Nephron (organoid): ENCODE measurements at regions not wholly inside any gene's neighbourhood (a gene's known extent, or its start where the extent isn't known, plus 50 kb on each side); places are given as distances from the start of the nearest gene placed in this dataset.
A peak's percentile ranks its signal among the peaks of the same experiment; 100 is the strongest.
"Not testable (repeated sequence)": the region's sequence is repeated elsewhere in the genome, so short reads cannot be mapped to it uniquely, and the experiment has no call there.

Experiments used
- H3K27ac Mint-ChIP-seq, 3 experiments: 2 replicates each; pipeline ENCODE4 v1.8.0; 2020; ENCODE audit warnings: mixed read lengths in 3 of 3, mild to moderate bottlenecking in 2 of 3, moderate library complexity in 1 of 3
- H3K27me3 Mint-ChIP-seq: 2 replicates; pipeline ENCODE4 v1.8.0; 2021; ENCODE audit warnings: low read depth, mild to moderate bottlenecking, moderate library complexity, mixed read lengths
- H3K36me3 Mint-ChIP-seq: 2 replicates; pipeline ENCODE4 v1.8.0; 2020; ENCODE audit warnings: low read depth, mixed read lengths
- H3K4me1 Mint-ChIP-seq: 2 replicates; pipeline ENCODE4 v1.8.0; 2020; ENCODE audit warnings: mixed read lengths
- H3K4me3 Mint-ChIP-seq, 3 experiments: 2 replicates each; pipeline ENCODE4 v1.8.0; 2020; ENCODE audit warnings: mild to moderate bottlenecking in 3 of 3, mixed read lengths in 3 of 3, moderate library complexity in 2 of 3
- H3K9me3 Mint-ChIP-seq: 2 replicates; pipeline ENCODE4 v1.8.0; 2020; ENCODE audit warnings: mixed read lengths
- TF ChIP-seq, protein P1 (sequence below), 3 experiments: fragments of 200-600 bp; sonication (generic); IDR thresholded peaks; one replicate each; pipeline ENCODE4 v1.5.0; 2021; ENCODE audit warnings: antibody characterized with exemption in 3 of 3; ENCODE audit not compliant: unreplicated experiment in 3 of 3

DNA sequence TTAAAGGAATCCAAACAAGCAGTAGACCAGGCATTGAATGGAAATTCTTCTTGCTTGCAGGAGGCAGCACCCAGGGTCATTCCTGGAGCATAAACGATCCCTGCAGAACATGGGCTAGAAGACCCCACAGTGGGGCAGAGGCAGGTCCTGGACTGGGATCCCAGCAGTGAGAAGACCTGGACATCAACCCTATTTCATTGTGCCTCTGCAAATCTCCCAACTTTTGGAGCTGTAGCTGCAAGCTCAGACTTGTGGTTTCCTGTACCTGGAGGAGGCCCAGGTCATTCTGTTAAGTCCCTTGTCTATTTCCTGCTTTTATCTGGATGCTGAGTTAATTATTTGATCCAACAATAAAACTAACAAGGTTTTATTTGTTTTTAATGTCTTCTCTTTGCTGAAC is 61.7 kb downstream of the CALM1 start:
- H3K4me3 Mint-ChIP-seq = no peak overlapping the region
- TF ChIP-seq, protein P1, sequence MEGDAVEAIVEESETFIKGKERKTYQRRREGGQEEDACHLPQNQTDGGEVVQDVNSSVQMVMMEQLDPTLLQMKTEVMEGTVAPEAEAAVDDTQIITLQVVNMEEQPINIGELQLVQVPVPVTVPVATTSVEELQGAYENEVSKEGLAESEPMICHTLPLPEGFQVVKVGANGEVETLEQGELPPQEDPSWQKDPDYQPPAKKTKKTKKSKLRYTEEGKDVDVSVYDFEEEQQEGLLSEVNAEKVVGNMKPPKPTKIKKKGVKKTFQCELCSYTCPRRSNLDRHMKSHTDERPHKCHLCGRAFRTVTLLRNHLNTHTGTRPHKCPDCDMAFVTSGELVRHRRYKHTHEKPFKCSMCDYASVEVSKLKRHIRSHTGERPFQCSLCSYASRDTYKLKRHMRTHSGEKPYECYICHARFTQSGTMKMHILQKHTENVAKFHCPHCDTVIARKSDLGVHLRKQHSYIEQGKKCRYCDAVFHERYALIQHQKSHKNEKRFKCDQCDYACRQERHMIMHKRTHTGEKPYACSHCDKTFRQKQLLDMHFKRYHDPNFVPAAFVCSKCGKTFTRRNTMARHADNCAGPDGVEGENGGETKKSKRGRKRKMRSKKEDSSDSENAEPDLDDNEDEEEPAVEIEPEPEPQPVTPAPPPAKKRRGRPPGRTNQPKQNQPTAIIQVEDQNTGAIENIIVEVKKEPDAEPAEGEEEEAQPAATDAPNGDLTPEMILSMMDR (IDR thresholded peaks at IDR 0.05; ENCODE audit: unreplicated experiment in 3 of 3) = no peak
- H3K27ac Mint-ChIP-seq = no peak overlapping the region
- H3K36me3 Mint-ChIP-seq = no peaks in the 10 kb centered on the region
- peaks cover 15% of the 10 kb centered on the region for H3K4me1 Mint-ChIP-seq
- peaks cover 15% of the 10 kb centered on the region for H3K27me3 Mint-ChIP-seq
- no peaks in the 10 kb centered on the region for H3K9me3 Mint-ChIP-seq

DNA sequence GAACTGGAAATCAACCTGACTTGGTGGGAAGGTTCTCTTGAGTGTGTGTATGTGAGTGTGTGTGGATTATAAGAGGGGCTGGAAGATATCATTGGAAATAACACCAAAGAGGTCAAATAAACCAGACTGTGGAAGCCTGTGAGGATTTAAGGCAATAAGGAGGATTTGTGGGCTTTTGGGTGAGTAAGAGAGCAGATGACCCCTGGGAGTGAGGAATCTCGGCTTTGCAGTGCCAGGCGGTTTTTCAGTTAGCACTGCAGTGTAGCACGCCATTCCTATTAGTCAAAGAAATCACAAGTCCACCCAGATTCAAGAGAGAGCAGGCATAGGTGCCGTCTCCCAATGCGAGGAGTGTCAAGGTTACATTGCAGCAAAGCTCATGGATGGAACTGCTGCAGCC is 63.3 kb downstream of the CALM1 start:
- TF ChIP-seq, protein P1 (IDR thresholded peaks at IDR 0.05; ENCODE audit: unreplicated experiment in 3 of 3) = no peak
- H3K4me1 Mint-ChIP-seq = peaks cover 6% of the 10 kb centered on the region
- no peaks in the 10 kb centered on the region for H3K9me3 Mint-ChIP-seq

GRCh38 chr14:90461425-90461824 is 64.6 kb downstream of the CALM1 start:
- peaks cover 14% of the 10 kb centered on the region for H3K27me3 Mint-ChIP-seq
- H3K36me3 Mint-ChIP-seq = no peaks in the 10 kb centered on the region
- no peaks in the 10 kb centered on the region for H3K9me3 Mint-ChIP-seq
- TF ChIP-seq, protein P1 (IDR thresholded peaks at IDR 0.05; ENCODE audit: unreplicated experiment in 3 of 3) = no peak
- no peak overlapping the region for H3K4me3 Mint-ChIP-seq
- H3K27ac Mint-ChIP-seq = no peak overlapping the region
- no peaks in the 10 kb centered on the region for H3K4me1 Mint-ChIP-seq

More for the DNA sequence above, 63.3 kb downstream of the CALM1 start:
- no peak overlapping the region for H3K27ac Mint-ChIP-seq
- H3K27me3 Mint-ChIP-seq = peaks cover 14% of the 10 kb centered on the region
- no peaks in the 10 kb centered on the region for H3K36me3 Mint-ChIP-seq
- no peak overlapping the region for H3K4me3 Mint-ChIP-seq

GRCh38 chr14:90464481-90464880 is 67.7 kb downstream of the CALM1 start:
- H3K27me3 Mint-ChIP-seq = peaks cover 16% of the 10 kb centered on the region
- no peak overlapping the region for H3K4me3 Mint-ChIP-seq
- H3K4me1 Mint-ChIP-seq = no peaks in the 10 kb centered on the region
- H3K27ac Mint-ChIP-seq = no peak overlapping the region
- peaks cover 12% of the 10 kb centered on the region for H3K9me3 Mint-ChIP-seq
- H3K36me3 Mint-ChIP-seq = no peaks in the 10 kb centered on the region
- TF ChIP-seq, protein P1 (IDR thresholded peaks at IDR 0.05; ENCODE audit: unreplicated experiment in 3 of 3) = no peak

DNA sequence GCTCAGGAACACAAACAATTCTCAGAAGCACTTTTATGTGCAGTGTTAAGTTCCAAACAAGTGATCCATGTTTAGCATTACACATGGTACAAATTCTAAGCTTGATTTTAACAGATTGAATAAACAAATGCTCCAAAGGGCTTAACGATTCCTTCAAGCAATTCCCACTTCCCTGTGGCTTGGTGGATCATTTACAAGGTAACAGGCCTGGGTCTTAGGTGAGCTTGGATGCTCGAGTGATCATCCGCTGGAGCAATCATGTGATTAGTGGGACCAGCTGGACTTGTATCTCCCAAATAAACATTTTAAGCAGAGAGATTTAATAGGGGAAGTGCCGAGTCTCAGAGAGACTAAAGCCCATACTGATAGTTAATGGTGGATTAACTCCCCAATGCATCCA is 70.7 kb downstream of the CALM1 start:
- TF ChIP-seq, protein P1 (IDR thresholded peaks at IDR 0.05; ENCODE audit: unreplicated experiment in 3 of 3) = no peak
- H3K9me3 Mint-ChIP-seq = peaks cover 31% of the 10 kb centered on the region
- no peak overlapping the region for H3K4me3 Mint-ChIP-seq
- no peaks in the 10 kb centered on the region for H3K4me1 Mint-ChIP-seq
- H3K36me3 Mint-ChIP-seq = no peaks in the 10 kb centered on the region
- H3K27ac Mint-ChIP-seq = peak overlapping the region in 2 of 3 experiments; percentile 47 to 82
- H3K27me3 Mint-ChIP-seq = peaks cover 14% of the 10 kb centered on the region

DNA sequence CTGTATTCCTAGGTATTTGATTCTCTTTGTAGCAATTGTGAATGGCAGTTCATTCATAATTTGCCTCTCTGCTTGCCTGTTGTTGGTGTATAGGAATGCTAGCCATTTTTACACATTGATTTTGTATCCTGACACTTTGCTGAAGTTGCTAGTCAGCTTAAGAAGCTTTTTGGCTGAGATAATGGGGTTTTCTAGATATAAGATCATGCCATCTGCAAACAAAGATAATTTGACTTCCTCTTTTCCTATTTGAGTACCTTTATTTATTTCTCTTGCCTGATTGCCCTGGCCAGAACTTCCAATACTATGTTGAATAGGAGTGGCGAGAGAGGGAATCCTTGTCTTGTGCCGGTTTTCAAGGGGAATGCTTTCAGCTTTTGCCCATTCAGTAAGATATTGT is 72.6 kb downstream of the CALM1 start:
- not testable (repeated sequence) for H3K27ac Mint-ChIP-seq, H3K36me3 Mint-ChIP-seq, H3K4me1 Mint-ChIP-seq, H3K4me3 Mint-ChIP-seq
- peaks cover 44% of the 10 kb centered on the region for H3K9me3 Mint-ChIP-seq
- H3K27me3 Mint-ChIP-seq = peaks cover 14% of the 10 kb centered on the region
